Neural crest cell (in vitro differentiated cells): ENCODE measurements at regions not wholly inside any gene's neighbourhood (a gene's known extent, or its start where the extent isn't known, plus 50 kb on each side); places are given as distances from the start of the nearest gene placed in this dataset.
"Not testable (repeated sequence)": the region's sequence is repeated elsewhere in the genome, so short reads cannot be mapped to it uniquely, and the experiment has no call there.

Source experiments
- DNase-seq: peaks from one replicate; pipeline ENCODE4 v3.0.0; 2021; ENCODE audit warnings: low read depth, mixed read lengths, low spot score
- H3K27ac Mint-ChIP-seq: one replicate; pipeline ENCODE4 v1.8.0; 2021; ENCODE audit warnings: mild to moderate bottlenecking, mixed read lengths; ENCODE audit not compliant: unreplicated experiment
- H3K27me3 Mint-ChIP-seq: 2 replicates; pipeline ENCODE4 v1.8.0; 2021; ENCODE audit warnings: low read depth, mild to moderate bottlenecking, mixed read lengths
- H3K36me3 Mint-ChIP-seq: 2 replicates; pipeline ENCODE4 v1.8.0; 2021; ENCODE audit warnings: low read depth, mild to moderate bottlenecking, mixed read lengths
- H3K4me1 Mint-ChIP-seq: 2 replicates; pipeline ENCODE4 v1.8.0; 2021; ENCODE audit warnings: mixed read lengths
- H3K4me3 Mint-ChIP-seq: one replicate; pipeline ENCODE4 v1.8.0; 2021; ENCODE audit warnings: mild to moderate bottlenecking, mixed read lengths
- H3K9me3 Mint-ChIP-seq: 2 replicates; pipeline ENCODE4 v1.8.0; 2021; ENCODE audit warnings: mixed read lengths
- CTCF ChIP-seq: fragments of 200-600 bp; sonication (generic); conservative IDR thresholded peaks from 2 replicates; pipeline ENCODE4 v1.5.0; 2021; ENCODE audit warnings: antibody characterized with exemption, mild to moderate bottlenecking

GRCh38 chr14:37830271-37830670, 234.8 kb downstream of the TTC6 start:
- TF ChIP-seq CTCF = no peak
- H3K4me3 Mint-ChIP-seq = no peak overlapping the region
- no peak overlapping the region for H3K27ac Mint-ChIP-seq
- H3K9me3 Mint-ChIP-seq = peaks cover 24% of the 10 kb centered on the region
- peaks cover 14% of the 10 kb centered on the region for H3K36me3 Mint-ChIP-seq
- DNase-seq = no peak
- H3K4me1 Mint-ChIP-seq = peaks cover 9% of the 10 kb centered on the region
- no peaks in the 10 kb centered on the region for H3K27me3 Mint-ChIP-seq

- Mint-ChIP-seq H3K4me3 (no peak overlapping the region), H3K27me3 (no peaks in the 10 kb centered on the region), H3K27ac (no peak overlapping the region), H3K36me3 (peaks cover 14% of the 10 kb centered on the region), H3K9me3 (peaks cover 30% of the 10 kb centered on the region), H3K4me1 (no peaks in the 10 kb centered on the region)
- TF ChIP-seq CTCF = no peak
- DNase-seq = no peak
Observed at GRCh38 chr14:37834275-37834674, 238.8 kb downstream of the TTC6 start.

- not testable (repeated sequence) for H3K4me1 Mint-ChIP-seq, DNase-seq, H3K27me3 Mint-ChIP-seq, H3K36me3 Mint-ChIP-seq, H3K27ac Mint-ChIP-seq, H3K4me3 Mint-ChIP-seq
- peaks cover 11% of the 10 kb centered on the region for H3K9me3 Mint-ChIP-seq
Observed at GRCh38 chr14:37838778-37839177, 243.3 kb downstream of the TTC6 start.

- not testable (repeated sequence) for H3K36me3 Mint-ChIP-seq, H3K27ac Mint-ChIP-seq, DNase-seq, H3K4me1 Mint-ChIP-seq, H3K27me3 Mint-ChIP-seq, H3K4me3 Mint-ChIP-seq, H3K9me3 Mint-ChIP-seq
Observed at GRCh38 chr14:37841039-37841438, 245.6 kb downstream of the TTC6 start.

GRCh38 chr14:37842106-37842505, 246.7 kb downstream of the TTC6 start:
- H3K4me3 Mint-ChIP-seq = no peak overlapping the region

GRCh38 chr14:37843954-37844607, 248.7 kb downstream of the TTC6 start:
- no peaks in the 10 kb centered on the region for H3K4me1 Mint-ChIP-seq
- no peak for DNase-seq
- no peaks in the 10 kb centered on the region for H3K9me3 Mint-ChIP-seq
- TF ChIP-seq CTCF = no peak
- no peak overlapping the region for H3K4me3 Mint-ChIP-seq
- H3K27me3 Mint-ChIP-seq = no peaks in the 10 kb centered on the region
- no peak overlapping the region for H3K27ac Mint-ChIP-seq
- no peaks in the 10 kb centered on the region for H3K36me3 Mint-ChIP-seq

More at GRCh38 chr14:37842106-37842505, 246.7 kb downstream of the TTC6 start:
- Mint-ChIP-seq H3K27me3 (no peaks in the 10 kb centered on the region), H3K27ac (no peak overlapping the region), H3K36me3 (no peaks in the 10 kb centered on the region), H3K4me1 (no peaks in the 10 kb centered on the region), H3K9me3 (peaks cover 3% of the 10 kb centered on the region)
- DNase-seq = no peak
- TF ChIP-seq CTCF = no peak
